ENCODE measurements at regions not wholly inside any gene's neighbourhood (a gene's known extent, or its start where the extent isn't known, plus 50 kb on each side); places are given as distances from the start of the nearest gene placed in this dataset.
"Not testable (repeated sequence)": the region's sequence is repeated elsewhere in the genome, so short reads cannot be mapped to it uniquely, and the experiment has no call there.

DNA sequence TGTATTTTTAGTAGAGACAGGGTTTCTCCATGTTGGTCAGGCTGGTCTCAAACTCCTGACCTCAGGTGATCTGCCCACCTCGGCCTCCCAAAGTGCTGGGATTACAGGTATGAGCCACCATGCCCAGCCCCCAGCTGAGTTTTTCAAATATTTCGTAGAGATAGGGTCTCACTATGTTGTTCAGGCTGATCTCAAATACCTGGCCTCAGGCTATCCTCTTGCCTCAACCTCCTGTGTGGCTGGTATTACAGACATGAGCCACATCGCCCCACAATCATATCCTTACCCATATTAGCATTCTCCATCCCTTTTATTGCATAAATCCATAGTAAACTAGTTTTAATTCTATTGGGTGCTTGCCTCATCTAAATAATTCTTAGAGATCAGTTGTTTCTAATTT lies 157.6 kb upstream of the HEY2 start:
- TF ChIP-seq, protein P1, sequence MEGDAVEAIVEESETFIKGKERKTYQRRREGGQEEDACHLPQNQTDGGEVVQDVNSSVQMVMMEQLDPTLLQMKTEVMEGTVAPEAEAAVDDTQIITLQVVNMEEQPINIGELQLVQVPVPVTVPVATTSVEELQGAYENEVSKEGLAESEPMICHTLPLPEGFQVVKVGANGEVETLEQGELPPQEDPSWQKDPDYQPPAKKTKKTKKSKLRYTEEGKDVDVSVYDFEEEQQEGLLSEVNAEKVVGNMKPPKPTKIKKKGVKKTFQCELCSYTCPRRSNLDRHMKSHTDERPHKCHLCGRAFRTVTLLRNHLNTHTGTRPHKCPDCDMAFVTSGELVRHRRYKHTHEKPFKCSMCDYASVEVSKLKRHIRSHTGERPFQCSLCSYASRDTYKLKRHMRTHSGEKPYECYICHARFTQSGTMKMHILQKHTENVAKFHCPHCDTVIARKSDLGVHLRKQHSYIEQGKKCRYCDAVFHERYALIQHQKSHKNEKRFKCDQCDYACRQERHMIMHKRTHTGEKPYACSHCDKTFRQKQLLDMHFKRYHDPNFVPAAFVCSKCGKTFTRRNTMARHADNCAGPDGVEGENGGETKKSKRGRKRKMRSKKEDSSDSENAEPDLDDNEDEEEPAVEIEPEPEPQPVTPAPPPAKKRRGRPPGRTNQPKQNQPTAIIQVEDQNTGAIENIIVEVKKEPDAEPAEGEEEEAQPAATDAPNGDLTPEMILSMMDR (IDR thresholded peaks at IDR 0.05), result not testable (repeated sequence)
- TF ChIP-seq TCF7L2 (IDR thresholded peaks at IDR 0.05; ENCODE audit: low read depth, low read length); SIN3A (IDR thresholded peaks at IDR 0.05; ENCODE audit: borderline replicate concordance, insufficient read depth, low read depth, low read length): not testable (repeated sequence)
